Activated CD4-positive, alpha-beta T cell treated with anti-CD3 and anti-CD28 coated beads, Interleukin-2, amount 50 U/mL, for 4 hours (primary cell): ENCODE measurements at regions not wholly inside any gene's neighbourhood (a gene's known extent, or its start where the extent isn't known, plus 50 kb on each side); places are given as distances from the start of the nearest gene placed in this dataset.
"Not testable (repeated sequence)": the region's sequence is repeated elsewhere in the genome, so short reads cannot be mapped to it uniquely, and the experiment has no call there.

Experiments
- DNase-seq, 2 experiments: peaks; one replicate each; pipeline ENCODE4 v3.0.0-alpha.2; 2020

GRCh38 chr1:176396604-176397395 is 66.2 kb upstream of the PAPPA2 start:
- DNase-seq = not testable (repeated sequence)

GRCh38 chr1:176391621-176392020 is 71.4 kb upstream of the PAPPA2 start:
- DNase-seq = no peak

GRCh38 chr1:176384841-176385240 is 78.1 kb upstream of the PAPPA2 start:
- no peak for DNase-seq

- DNase-seq = no peak
Observed at GRCh38 chr1:176382163-176382562, 80.8 kb upstream of the PAPPA2 start.

GRCh38 chr1:176379626-176380339 is 83.2 kb upstream of the PAPPA2 start:
- DNase-seq = no peak

- peak; percentile 28 to 33 for DNase-seq
Observed at GRCh38 chr1:176374967-176375569, 87.9 kb upstream of the PAPPA2 start.

- DNase-seq = no peak
Observed at GRCh38 chr1:176364236-176364905, 98.6 kb upstream of the PAPPA2 start.

- not testable (repeated sequence) for DNase-seq
Observed at GRCh38 chr1:176349135-176349715, 113.8 kb upstream of the PAPPA2 start.

- no peak for DNase-seq
Observed at GRCh38 chr1:176341656-176342055, 121.3 kb upstream of the PAPPA2 start.

GRCh38 chr1:176338877-176339276 is 124.1 kb upstream of the PAPPA2 start:
- DNase-seq = no peak

GRCh38 chr1:176330782-176331181 is 123.7 kb upstream of the COP1 start:
- DNase-seq = no peak

GRCh38 chr1:176325664-176326063 is 118.6 kb upstream of the COP1 start:
- no peak for DNase-seq

- no peak for DNase-seq
Observed at GRCh38 chr1:176323472-176323871, 116.4 kb upstream of the COP1 start.

- DNase-seq = no peak
Observed at GRCh38 chr1:176315519-176316220, 108.6 kb upstream of the COP1 start.

- not testable (repeated sequence) for DNase-seq
Observed at GRCh38 chr1:176296602-176297001, 89.5 kb upstream of the COP1 start.

GRCh38 chr1:176285996-176286395 is 78.9 kb upstream of the COP1 start:
- no peak for DNase-seq

GRCh38 chr1:176271572-176271971 is 64.5 kb upstream of the COP1 start:
- DNase-seq = no peak
